Hepatocyte (in vitro differentiated cells): ENCODE measurements at regions not wholly inside any gene's neighbourhood (a gene's known extent, or its start where the extent isn't known, plus 50 kb on each side); places are given as distances from the start of the nearest gene placed in this dataset.

ENCODE experiments used
- CTCF ChIP-seq: fragments of 200-600 bp; sonication (generic); IDR thresholded peaks from 2 replicates; pipeline ENCODE4 v1.5.1; 2016; ENCODE audit warnings: antibody characterized with exemption, mild to moderate bottlenecking; ENCODE audit not compliant: poor library complexity
- EZH2 ChIP-seq: fragments of 200-600 bp; sonication (generic); IDR thresholded peaks from 2 replicates; pipeline ENCODE4 v1.6.1; 2016; ENCODE audit warnings: antibody characterized with exemption, mild to moderate bottlenecking, borderline replicate concordance
- EZH2phosphoT487 ChIP-seq: fragments of 200-600 bp; sonication (generic); IDR thresholded peaks from one replicate; pipeline ENCODE4 v1.6.1; 2018; ENCODE audit warnings: antibody characterized with exemption, mild to moderate bottlenecking, low read depth, moderate library complexity; ENCODE audit not compliant: unreplicated experiment, severe bottlenecking

GRCh38 chr5:30891660-30892059 is 301.8 kb upstream of the CDH6 start:
- no peak for TF ChIP-seq CTCF
- TF ChIP-seq EZH2, result no peak
- TF ChIP-seq EZH2phosphoT487, result no peak
